ENCODE measurements at regions not wholly inside any gene's neighbourhood (a gene's known extent, or its start where the extent isn't known, plus 50 kb on each side); places are given as distances from the start of the nearest gene placed in this dataset.

DNA sequence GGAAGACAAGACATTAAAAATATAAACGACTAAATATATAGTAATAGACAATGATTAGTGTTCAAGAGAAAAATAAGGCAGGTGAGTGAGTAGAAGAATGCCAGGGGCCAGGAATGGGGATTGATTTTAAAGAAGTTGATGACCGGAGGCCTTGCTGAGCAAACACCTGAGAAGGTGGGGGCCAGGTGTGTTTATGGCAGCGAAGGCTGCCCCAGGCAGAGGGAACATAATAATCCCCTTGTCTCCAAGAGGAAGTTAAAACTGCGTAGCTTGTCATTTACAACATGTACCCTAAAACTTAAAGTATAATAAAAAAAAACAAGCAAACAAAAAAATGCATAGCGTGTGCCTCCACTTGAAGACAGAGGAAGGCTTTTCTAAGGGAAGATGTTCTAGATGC, 220.3 kb downstream of the URB2 start:
- no peaks in the 10 kb centered on the region for H3K9me3 ChIP-seq (ENCODE audit: insufficient read depth, low read length)
- H3K4me1 ChIP-seq (ENCODE audit: insufficient read depth, insufficient read length) = no peaks in the 10 kb centered on the region
- DNase-seq (ENCODE audit: low read depth, low spot score) = no peak
- no peaks in the 10 kb centered on the region for H3K36me3 ChIP-seq (ENCODE audit: insufficient read depth, insufficient read length, low read length)
- H3K27me3 ChIP-seq (ENCODE audit: insufficient read depth, insufficient read length) = no peaks in the 10 kb centered on the region
- H3K4me3 ChIP-seq (ENCODE audit: insufficient read length, low read depth) = no peak overlapping the region
- no peak overlapping the region for H3K9ac ChIP-seq (ENCODE audit: insufficient read length, low read depth)
- TF ChIP-seq SUZ12 (IDR thresholded peaks at IDR 0.05; ENCODE audit: extremely low read depth, insufficient read depth, insufficient read length) (no peak), YY1 (IDR thresholded peaks at IDR 0.05; ENCODE audit: insufficient read depth, insufficient read length) (no peak), ZNF274 (IDR thresholded peaks at IDR 0.05; ENCODE audit: low read depth, low read length) (no peak)

DNA sequence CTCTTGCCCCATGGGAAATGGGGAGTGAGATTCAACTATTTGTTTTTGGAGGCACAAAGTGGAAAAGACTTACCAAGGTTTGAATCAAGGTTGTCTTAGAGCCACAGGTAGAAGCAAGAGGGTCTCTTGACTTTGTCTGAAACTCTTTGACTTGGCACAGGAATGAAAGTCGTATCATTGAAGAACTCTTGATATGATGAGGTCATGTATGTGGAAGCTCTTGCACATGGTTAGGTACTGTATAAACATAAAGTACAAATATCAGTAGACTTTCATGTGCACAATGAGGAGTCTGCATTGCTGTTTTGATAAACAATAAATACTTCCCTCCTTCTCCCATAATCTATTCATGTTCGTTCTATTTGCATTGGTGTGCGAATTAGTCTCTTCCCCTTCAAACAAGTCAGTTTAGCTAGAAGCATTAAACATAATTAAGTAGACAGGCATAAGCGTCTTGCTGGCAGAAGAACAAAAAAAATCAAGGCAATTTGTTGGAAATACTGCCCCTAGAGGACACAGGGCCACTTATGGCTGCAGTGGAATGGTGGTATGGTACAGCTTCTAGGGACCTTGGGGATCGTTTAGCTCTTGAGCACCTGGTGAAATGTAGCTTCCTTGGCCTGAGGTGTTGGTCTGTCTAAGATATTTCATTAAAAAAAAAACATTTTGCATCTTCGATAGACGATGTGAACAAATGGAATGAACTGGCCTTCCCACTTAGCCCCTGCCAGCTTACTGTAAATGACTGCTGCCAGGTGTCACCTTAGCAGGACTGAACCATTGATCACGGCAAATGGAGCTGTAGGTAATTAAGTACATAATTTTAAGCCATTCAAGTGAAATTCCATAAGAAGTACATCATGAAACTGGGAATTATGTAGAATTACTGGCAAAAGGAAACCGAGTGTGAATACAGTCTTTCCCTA, 218.0 kb upstream of the GALNT2 start:
- DNase-seq (ENCODE audit: low read depth, low spot score) = peak; percentile 66
- Histone ChIP-seq H3K36me3 (ENCODE audit: insufficient read depth, insufficient read length, low read length) (no peaks in the 10 kb centered on the region), H3K27me3 (ENCODE audit: insufficient read depth, insufficient read length) (no peaks in the 10 kb centered on the region), H3K9ac (ENCODE audit: insufficient read length, low read depth) (no peak overlapping the region), H3K4me1 (ENCODE audit: insufficient read depth, insufficient read length) (no peaks in the 10 kb centered on the region), H3K4me3 (ENCODE audit: insufficient read length, low read depth) (no peak overlapping the region), H3K9me3 (ENCODE audit: insufficient read depth, low read length) (no peaks in the 10 kb centered on the region)
- TF ChIP-seq SUZ12 (IDR thresholded peaks at IDR 0.05; ENCODE audit: extremely low read depth, insufficient read depth, insufficient read length) (no peak), ZNF274 (IDR thresholded peaks at IDR 0.05; ENCODE audit: low read depth, low read length) (no peak), YY1 (IDR thresholded peaks at IDR 0.05; ENCODE audit: insufficient read depth, insufficient read length) (no peak)

DNA sequence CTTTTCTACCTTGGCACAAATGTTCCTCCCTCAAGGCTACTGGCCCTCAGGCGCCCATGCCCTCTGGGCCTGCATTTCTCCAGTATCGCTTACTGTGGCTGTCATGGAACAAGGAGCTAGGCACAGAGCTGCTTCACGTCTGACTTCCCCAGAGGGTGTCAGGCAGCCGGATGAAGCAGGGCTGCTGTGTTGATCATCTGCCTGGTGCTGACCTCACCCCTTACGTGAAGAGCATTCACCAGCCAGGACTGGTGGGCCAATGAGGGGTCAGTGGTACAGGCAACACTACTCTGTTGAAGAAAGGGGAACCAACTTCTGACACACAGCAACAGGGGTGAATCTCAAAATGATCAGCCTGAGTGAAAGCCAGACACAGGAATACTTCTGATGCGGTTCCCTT, 215.5 kb upstream of the GALNT2 start:
- no peak for TF ChIP-seq SUZ12 (IDR thresholded peaks at IDR 0.05; ENCODE audit: extremely low read depth, insufficient read depth, insufficient read length)
- no peak for TF ChIP-seq YY1 (IDR thresholded peaks at IDR 0.05; ENCODE audit: insufficient read depth, insufficient read length)
- no peak for TF ChIP-seq ZNF274 (IDR thresholded peaks at IDR 0.05; ENCODE audit: low read depth, low read length)
- no peaks in the 10 kb centered on the region for H3K27me3 ChIP-seq (ENCODE audit: insufficient read depth, insufficient read length)
- no peak overlapping the region for H3K4me3 ChIP-seq (ENCODE audit: insufficient read length, low read depth)
- H3K4me1 ChIP-seq (ENCODE audit: insufficient read depth, insufficient read length) = peaks cover 2% of the 10 kb centered on the region
- H3K9me3 ChIP-seq (ENCODE audit: insufficient read depth, low read length) = no peaks in the 10 kb centered on the region
- DNase-seq (ENCODE audit: low read depth, low spot score) = no peak
- no peaks in the 10 kb centered on the region for H3K36me3 ChIP-seq (ENCODE audit: insufficient read depth, insufficient read length, low read length)
- no peak overlapping the region for H3K9ac ChIP-seq (ENCODE audit: insufficient read length, low read depth)

DNA sequence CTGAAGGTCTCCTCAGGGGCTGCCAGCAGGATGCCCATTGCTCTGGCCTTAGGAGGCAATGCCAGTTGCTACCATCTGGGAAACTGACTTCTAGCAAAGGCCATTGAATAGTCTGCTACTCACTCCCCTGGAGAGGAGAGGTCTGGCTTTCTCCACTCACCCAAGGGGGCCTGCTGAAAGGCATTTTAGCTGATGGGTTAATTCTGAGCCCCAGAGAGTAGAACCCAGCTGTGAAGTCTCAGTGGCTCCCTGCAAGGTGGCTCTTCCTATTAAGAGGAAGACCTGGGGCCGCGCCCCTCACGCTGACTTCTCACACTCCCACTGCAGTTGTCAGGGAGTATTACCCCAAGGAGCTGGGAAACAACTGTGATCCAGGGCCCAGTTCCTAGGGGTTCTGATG, 213.3 kb upstream of the GALNT2 start:
- no peaks in the 10 kb centered on the region for H3K36me3 ChIP-seq (ENCODE audit: insufficient read depth, insufficient read length, low read length)
- H3K4me3 ChIP-seq (ENCODE audit: insufficient read length, low read depth) = no peak overlapping the region
- no peak overlapping the region for H3K9ac ChIP-seq (ENCODE audit: insufficient read length, low read depth)
- H3K9me3 ChIP-seq (ENCODE audit: insufficient read depth, low read length) = no peaks in the 10 kb centered on the region
- DNase-seq (ENCODE audit: low read depth, low spot score) = no peak
- TF ChIP-seq YY1 (IDR thresholded peaks at IDR 0.05; ENCODE audit: insufficient read depth, insufficient read length) (no peak), ZNF274 (IDR thresholded peaks at IDR 0.05; ENCODE audit: low read depth, low read length) (no peak), SUZ12 (IDR thresholded peaks at IDR 0.05; ENCODE audit: extremely low read depth, insufficient read depth, insufficient read length) (no peak)
- H3K27me3 ChIP-seq (ENCODE audit: insufficient read depth, insufficient read length) = no peaks in the 10 kb centered on the region
- H3K4me1 ChIP-seq (ENCODE audit: insufficient read depth, insufficient read length) = peaks cover 2% of the 10 kb centered on the region

DNA sequence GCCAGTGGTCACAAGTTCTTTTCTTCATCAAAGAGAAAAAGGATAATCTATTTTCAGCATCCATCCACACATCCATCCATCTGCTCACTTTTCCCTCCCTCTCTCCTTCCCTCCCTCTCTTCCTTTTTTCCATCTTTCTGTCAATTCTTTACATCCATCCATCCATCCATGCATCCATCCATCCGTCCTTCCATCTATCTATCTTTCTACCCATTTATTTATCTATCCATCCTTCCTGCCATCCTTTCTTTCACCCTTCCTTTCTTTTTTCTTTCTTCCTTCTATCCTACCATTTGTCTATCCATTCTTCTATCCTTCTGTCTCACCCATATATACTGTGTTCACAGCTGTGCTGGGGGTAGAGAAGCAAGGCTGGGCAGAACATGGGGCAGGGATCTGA, 212.4 kb upstream of the GALNT2 start:
- H3K4me3 ChIP-seq (ENCODE audit: insufficient read length, low read depth) = no peak overlapping the region
- TF ChIP-seq SUZ12 (IDR thresholded peaks at IDR 0.05; ENCODE audit: extremely low read depth, insufficient read depth, insufficient read length) = no peak
- H3K27me3 ChIP-seq (ENCODE audit: insufficient read depth, insufficient read length) = no peaks in the 10 kb centered on the region
- DNase-seq (ENCODE audit: low read depth, low spot score) = no peak
- peaks cover 6% of the 10 kb centered on the region for H3K4me1 ChIP-seq (ENCODE audit: insufficient read depth, insufficient read length)
- H3K36me3 ChIP-seq (ENCODE audit: insufficient read depth, insufficient read length, low read length) = no peaks in the 10 kb centered on the region
- H3K9ac ChIP-seq (ENCODE audit: insufficient read length, low read depth) = no peak overlapping the region
- no peaks in the 10 kb centered on the region for H3K9me3 ChIP-seq (ENCODE audit: insufficient read depth, low read length)

DNA sequence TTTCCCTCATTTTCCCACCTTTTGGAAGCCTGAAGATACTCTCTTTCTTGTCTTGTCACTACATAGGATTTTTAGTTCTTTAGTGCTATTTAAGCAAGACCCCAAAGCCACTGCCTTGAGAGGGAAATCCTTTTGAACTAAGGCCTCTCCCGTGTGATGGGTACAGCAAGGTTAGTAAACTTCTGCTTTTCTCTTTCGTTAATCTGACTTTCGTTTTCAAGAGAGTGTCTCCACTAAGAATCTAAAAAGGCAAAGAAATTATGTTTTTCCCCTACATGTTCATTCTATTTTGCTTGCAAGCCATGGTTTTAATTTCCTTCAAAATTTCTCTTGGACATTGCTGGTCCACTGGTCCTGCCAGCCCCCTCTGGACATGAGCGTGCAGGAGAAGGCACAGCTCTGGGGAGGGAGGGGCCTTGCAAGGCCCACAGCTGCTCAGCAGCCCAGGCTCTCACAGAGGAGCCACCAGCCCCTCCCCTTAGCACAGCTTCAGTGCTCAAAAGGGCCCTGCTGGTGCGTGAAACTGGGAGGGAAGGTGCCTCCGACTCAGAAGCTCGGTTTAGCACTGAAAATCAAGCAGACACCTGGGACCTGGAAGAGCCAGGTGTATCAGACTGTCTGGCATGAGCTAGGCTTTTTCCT, 210.9 kb upstream of the GALNT2 start:
- DNase-seq (ENCODE audit: low read depth, low spot score) = no peak
- no peaks in the 10 kb centered on the region for H3K36me3 ChIP-seq (ENCODE audit: insufficient read depth, insufficient read length, low read length)
- H3K4me3 ChIP-seq (ENCODE audit: insufficient read length, low read depth) = no peak overlapping the region
- H3K27me3 ChIP-seq (ENCODE audit: insufficient read depth, insufficient read length) = no peaks in the 10 kb centered on the region
- no peak overlapping the region for H3K9ac ChIP-seq (ENCODE audit: insufficient read length, low read depth)
- no peak for TF ChIP-seq SUZ12 (IDR thresholded peaks at IDR 0.05; ENCODE audit: extremely low read depth, insufficient read depth, insufficient read length)
- no peak for TF ChIP-seq ZNF274 (IDR thresholded peaks at IDR 0.05; ENCODE audit: low read depth, low read length)
- TF ChIP-seq YY1 (IDR thresholded peaks at IDR 0.05; ENCODE audit: insufficient read depth, insufficient read length) = no peak
- H3K4me1 ChIP-seq (ENCODE audit: insufficient read depth, insufficient read length) = peaks cover 9% of the 10 kb centered on the region
- H3K9me3 ChIP-seq (ENCODE audit: insufficient read depth, low read length) = no peaks in the 10 kb centered on the region

DNA sequence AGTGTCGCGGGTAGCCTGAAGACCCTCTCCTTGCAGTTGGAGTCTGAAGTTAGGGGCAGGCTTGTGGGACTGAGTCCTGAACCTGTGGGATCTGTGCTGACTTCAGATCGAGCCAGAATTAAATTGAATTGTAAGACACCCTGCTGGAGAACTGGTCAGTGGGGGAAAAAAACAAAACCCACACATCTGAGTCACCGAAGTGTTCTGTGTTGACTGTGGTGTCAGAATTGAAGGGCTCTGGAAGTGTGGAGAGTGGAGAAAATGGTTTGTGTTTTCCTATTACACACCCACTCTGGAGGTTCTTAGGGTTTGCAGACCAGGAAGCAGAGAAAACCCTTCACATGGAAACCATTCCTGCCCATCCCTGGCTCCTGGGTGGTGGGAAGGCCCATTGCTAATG, 209.5 kb upstream of the GALNT2 start:
- Histone ChIP-seq H3K9me3 (ENCODE audit: insufficient read depth, low read length) (no peaks in the 10 kb centered on the region), H3K4me3 (ENCODE audit: insufficient read length, low read depth) (no peak overlapping the region), H3K36me3 (ENCODE audit: insufficient read depth, insufficient read length, low read length) (no peaks in the 10 kb centered on the region), H3K27me3 (ENCODE audit: insufficient read depth, insufficient read length) (no peaks in the 10 kb centered on the region), H3K9ac (ENCODE audit: insufficient read length, low read depth) (no peak overlapping the region), H3K4me1 (ENCODE audit: insufficient read depth, insufficient read length) (peaks cover 22% of the 10 kb centered on the region)
- no peak for TF ChIP-seq YY1 (IDR thresholded peaks at IDR 0.05; ENCODE audit: insufficient read depth, insufficient read length)
- TF ChIP-seq SUZ12 (IDR thresholded peaks at IDR 0.05; ENCODE audit: extremely low read depth, insufficient read depth, insufficient read length) = no peak
- no peak for TF ChIP-seq ZNF274 (IDR thresholded peaks at IDR 0.05; ENCODE audit: low read depth, low read length)
- DNase-seq (ENCODE audit: low read depth, low spot score) = no peak

All from NT2/D1 (cell line).